ENCODE measurements at regions not wholly inside any gene's neighbourhood (a gene's known extent, or its start where the extent isn't known, plus 50 kb on each side); places are given as distances from the start of the nearest gene placed in this dataset.

GRCh38 chr4:45646885-45647590 lies 476.8 kb downstream of the GABRG1 start:
- no peak for DNase-seq (ENCODE audit: low spot score)

- DNase-seq (ENCODE audit: low spot score), result no peak
Measured at GRCh38 chr4:45640281-45640680, 483.6 kb downstream of the GABRG1 start.

GRCh38 chr4:45638641-45639040 lies 485.2 kb downstream of the GABRG1 start:
- no peak for DNase-seq (ENCODE audit: low spot score)

- DNase-seq (ENCODE audit: low spot score), result no peak
Measured at GRCh38 chr4:45636175-45636574, 487.7 kb downstream of the GABRG1 start.

- no peak for DNase-seq (ENCODE audit: low spot score)
Measured at GRCh38 chr4:45629717-45630116, 494.1 kb downstream of the GABRG1 start.

GRCh38 chr4:45621971-45622370 lies 501.9 kb downstream of the GABRG1 start:
- DNase-seq (ENCODE audit: low spot score), result no peak

- DNase-seq (ENCODE audit: low spot score), result no peak
Measured at GRCh38 chr4:45620808-45621207, 503.0 kb downstream of the GABRG1 start.

GRCh38 chr4:45596379-45597101 lies 527.3 kb downstream of the GABRG1 start:
- DNase-seq (ENCODE audit: low spot score), result no peak

GRCh38 chr4:45580334-45580733 lies 543.5 kb downstream of the GABRG1 start:
- DNase-seq (ENCODE audit: low spot score), result no peak

- DNase-seq (ENCODE audit: low spot score), result no peak
Measured at GRCh38 chr4:45578874-45579273, 545.0 kb downstream of the GABRG1 start.

- DNase-seq (ENCODE audit: low spot score), result no peak
Measured at GRCh38 chr4:45576275-45576674, 547.6 kb downstream of the GABRG1 start.

- DNase-seq (ENCODE audit: low spot score), result no peak
Measured at GRCh38 chr4:45569619-45570018, 554.2 kb downstream of the GABRG1 start.

- no peak for DNase-seq (ENCODE audit: low spot score)
Measured at GRCh38 chr4:45568694-45569093, 555.2 kb downstream of the GABRG1 start.

- DNase-seq (ENCODE audit: low spot score), result no peak
Measured at GRCh38 chr4:45566896-45567603, 556.8 kb downstream of the GABRG1 start.

- DNase-seq (ENCODE audit: low spot score), result no peak
Measured at GRCh38 chr4:45554423-45554822, 569.4 kb downstream of the GABRG1 start.

GRCh38 chr4:45550766-45551366 lies 573.0 kb downstream of the GABRG1 start:
- no peak for DNase-seq (ENCODE audit: low spot score)

GRCh38 chr4:45539142-45539814 lies 584.6 kb downstream of the GABRG1 start:
- no peak for DNase-seq (ENCODE audit: low spot score)

GRCh38 chr4:45530498-45530897 lies 593.4 kb downstream of the GABRG1 start:
- DNase-seq (ENCODE audit: low spot score), result no peak

GRCh38 chr4:45527160-45527559 lies 596.7 kb downstream of the GABRG1 start:
- DNase-seq (ENCODE audit: low spot score), result no peak

GRCh38 chr4:45518832-45519231 lies 605.0 kb downstream of the GABRG1 start:
- no peak for DNase-seq (ENCODE audit: low spot score)

- DNase-seq (ENCODE audit: low spot score), result no peak
Measured at GRCh38 chr4:45502471-45502870, 621.4 kb downstream of the GABRG1 start.

- no peak for DNase-seq (ENCODE audit: low spot score)
Measured at GRCh38 chr4:45484740-45485139, 639.1 kb downstream of the GABRG1 start.

Data from AG08395 (cell line).